ENCODE measurements at regions not wholly inside any gene's neighbourhood (a gene's known extent, or its start where the extent isn't known, plus 50 kb on each side); places are given as distances from the start of the nearest gene placed in this dataset.
"Not testable (repeated sequence)": the region's sequence is repeated elsewhere in the genome, so short reads cannot be mapped to it uniquely, and the experiment has no call there.

- 75 to 87% (median 80%) methylated on average over 4 of the region's 4 CpGs for WGBS, 5 donors
- Histone ChIP-seq H3K4me1 (peaks cover 7 to 77% (median 38%) of the 10 kb centered on the region in 6 donors), H3K9me3 (no peaks in the 10 kb centered on the region), H3K36me3 (no peaks in the 10 kb centered on the region), H3K27ac (peak overlapping the region in 7 of 8 donors; percentile 45 to 71 (median 55)), H3K4me3 (no peak overlapping the region), H3K27me3 (replicated peaks in 1 of 7) (no peaks in the 10 kb centered on the region)
- no peak for DNase-seq
- no peak for TF ChIP-seq POLR2A (IDR thresholded peaks at IDR 0.05)
- intact Hi-C loops (cut with DNase I; ENCODE audit: low total_unique reads) = no loop called here
Observed at GRCh38 chr6:30818391-30818841, 65.9 kb upstream of the DDR1 start.

- intact Hi-C loops (cut with DNase I; ENCODE audit: low total_unique reads) = no loop called here
- peaks cover 5 to 74% (median 31%) of the 10 kb centered on the region in 6 donors for H3K4me1 ChIP-seq
- TF ChIP-seq POLR2AphosphoS5 (IDR thresholded peaks at IDR 0.05) (no peak), POLR2A (IDR thresholded peaks at IDR 0.05) (no peak)
- TF ChIP-seq, protein P1, sequence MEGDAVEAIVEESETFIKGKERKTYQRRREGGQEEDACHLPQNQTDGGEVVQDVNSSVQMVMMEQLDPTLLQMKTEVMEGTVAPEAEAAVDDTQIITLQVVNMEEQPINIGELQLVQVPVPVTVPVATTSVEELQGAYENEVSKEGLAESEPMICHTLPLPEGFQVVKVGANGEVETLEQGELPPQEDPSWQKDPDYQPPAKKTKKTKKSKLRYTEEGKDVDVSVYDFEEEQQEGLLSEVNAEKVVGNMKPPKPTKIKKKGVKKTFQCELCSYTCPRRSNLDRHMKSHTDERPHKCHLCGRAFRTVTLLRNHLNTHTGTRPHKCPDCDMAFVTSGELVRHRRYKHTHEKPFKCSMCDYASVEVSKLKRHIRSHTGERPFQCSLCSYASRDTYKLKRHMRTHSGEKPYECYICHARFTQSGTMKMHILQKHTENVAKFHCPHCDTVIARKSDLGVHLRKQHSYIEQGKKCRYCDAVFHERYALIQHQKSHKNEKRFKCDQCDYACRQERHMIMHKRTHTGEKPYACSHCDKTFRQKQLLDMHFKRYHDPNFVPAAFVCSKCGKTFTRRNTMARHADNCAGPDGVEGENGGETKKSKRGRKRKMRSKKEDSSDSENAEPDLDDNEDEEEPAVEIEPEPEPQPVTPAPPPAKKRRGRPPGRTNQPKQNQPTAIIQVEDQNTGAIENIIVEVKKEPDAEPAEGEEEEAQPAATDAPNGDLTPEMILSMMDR (IDR thresholded peaks at IDR 0.05 in 8 of 11, conservative IDR thresholded peaks at IDR 0.05 in 3 of 11) = no peak
- H3K36me3 ChIP-seq = no peaks in the 10 kb centered on the region
- H3K27me3 ChIP-seq (replicated peaks in 1 of 7) = no peaks in the 10 kb centered on the region
- DNase-seq = no peak
- H3K4me3 ChIP-seq = no peak overlapping the region
- H3K27ac ChIP-seq = peak overlapping the region; percentile 4 to 71 (median 51)
- H3K9me3 ChIP-seq = no peaks in the 10 kb centered on the region
- WGBS, 5 donors = 76 to 82% (median 79%) methylated on average over 7 to 9 of the region's 9 CpGs
Observed at GRCh38 chr6:30816791-30817739, 67.3 kb upstream of the DDR1 start.

- H3K27me3 ChIP-seq (replicated peaks in 1 of 7); H3K9me3 ChIP-seq; H3K4me3 ChIP-seq; H3K36me3 ChIP-seq; DNase-seq; intact Hi-C loops (cut with DNase I; ENCODE audit: low total_unique reads): not testable (repeated sequence)
- H3K4me1 ChIP-seq = peaks cover 5 to 72% (median 30%) of the 10 kb centered on the region in 6 donors
- H3K27ac ChIP-seq = peak overlapping the region in 2 of 8 donors; percentile 61 to 71
- 92 to 100% (median 97%) methylated on average over 1 to 34 of the region's 34 CpGs for WGBS, 5 donors
Observed at GRCh38 chr6:30816296-30816695, 68.0 kb upstream of the DDR1 start.

DNA sequence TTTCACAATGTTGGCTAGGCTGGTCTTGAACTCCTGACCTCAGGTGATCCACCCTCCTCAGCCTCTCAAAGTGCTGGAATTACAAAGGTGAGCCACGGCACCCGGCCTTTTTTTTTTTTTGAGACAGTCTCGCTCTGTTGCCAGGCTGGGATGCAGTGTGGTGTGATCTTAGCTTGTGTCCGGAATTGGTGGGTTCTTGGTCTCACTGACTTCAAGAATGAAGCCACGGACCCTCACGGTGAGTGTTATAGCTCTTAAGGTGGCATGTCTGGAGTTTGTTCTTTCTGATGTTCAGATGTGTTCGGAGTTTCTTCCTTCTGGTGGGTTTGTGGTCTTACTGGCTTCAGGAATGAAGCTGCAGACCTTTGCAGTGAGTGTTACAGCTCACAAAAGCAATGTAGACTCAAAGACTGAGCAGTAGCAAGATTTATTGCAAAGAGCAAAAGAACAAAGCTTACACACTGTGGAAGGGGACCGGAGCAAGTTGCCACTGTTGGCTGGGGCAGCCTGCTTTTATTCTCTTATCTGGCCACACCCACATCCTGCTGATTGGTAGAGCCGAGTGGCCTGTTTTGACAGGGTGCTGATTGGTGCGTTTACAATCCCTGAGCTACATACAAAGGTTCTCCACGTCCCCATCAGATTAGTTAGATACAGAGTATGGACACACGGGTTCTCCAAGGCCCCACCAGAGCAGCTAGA lies 69.1 kb upstream of the DDR1 start:
- Histone ChIP-seq H3K27ac (peak overlapping the region in 4 of 8 donors; percentile 61 to 81 (median 68)), H3K4me1 (peaks cover 13 to 76% (median 39%) of the 10 kb centered on the region in 6 donors)
- DNase-seq; H3K4me3 ChIP-seq; intact Hi-C loops (cut with DNase I; ENCODE audit: low total_unique reads); H3K36me3 ChIP-seq; H3K27me3 ChIP-seq (replicated peaks in 1 of 7); H3K9me3 ChIP-seq: not testable (repeated sequence)
- 73 to 88% (median 84%) methylated on average over 12 of the region's 12 CpGs for WGBS, 5 donors

GRCh38 chr6:30814146-30815040 lies 69.9 kb upstream of the DDR1 start:
- H3K36me3 ChIP-seq = no peaks in the 10 kb centered on the region
- 60 to 66% (median 61%) methylated on average over 11 of the region's 11 CpGs for WGBS, 5 donors
- H3K27ac ChIP-seq = peak overlapping the region in 7 of 8 donors; percentile 61 to 81 (median 68)
- DNase-seq = peak; percentile 82
- peak in 1 of 3 donors; percentile 32 for TF ChIP-seq POLR2AphosphoS5 (IDR thresholded peaks at IDR 0.05)
- no peak for TF ChIP-seq POLR2A (IDR thresholded peaks at IDR 0.05)
- TF ChIP-seq, protein P1 (IDR thresholded peaks at IDR 0.05 in 8 of 11, conservative IDR thresholded peaks at IDR 0.05 in 3 of 11) = no peak
- H3K9me3 ChIP-seq = no peaks in the 10 kb centered on the region
- peak overlapping the region in 1 of 8 donors; percentile 6 for H3K4me3 ChIP-seq
- no peaks in the 10 kb centered on the region for H3K27me3 ChIP-seq (replicated peaks in 1 of 7)
- H3K4me1 ChIP-seq = peaks cover 13 to 78% (median 40%) of the 10 kb centered on the region in 6 donors
- intact Hi-C loops (cut with DNase I; ENCODE audit: low total_unique reads) = no loop called here
